ENCODE measurements at regions not wholly inside any gene's neighbourhood (a gene's known extent, or its start where the extent isn't known, plus 50 kb on each side); places are given as distances from the start of the nearest gene placed in this dataset.
"Not testable (repeated sequence)": the region's sequence is repeated elsewhere in the genome, so short reads cannot be mapped to it uniquely, and the experiment has no call there.

DNA sequence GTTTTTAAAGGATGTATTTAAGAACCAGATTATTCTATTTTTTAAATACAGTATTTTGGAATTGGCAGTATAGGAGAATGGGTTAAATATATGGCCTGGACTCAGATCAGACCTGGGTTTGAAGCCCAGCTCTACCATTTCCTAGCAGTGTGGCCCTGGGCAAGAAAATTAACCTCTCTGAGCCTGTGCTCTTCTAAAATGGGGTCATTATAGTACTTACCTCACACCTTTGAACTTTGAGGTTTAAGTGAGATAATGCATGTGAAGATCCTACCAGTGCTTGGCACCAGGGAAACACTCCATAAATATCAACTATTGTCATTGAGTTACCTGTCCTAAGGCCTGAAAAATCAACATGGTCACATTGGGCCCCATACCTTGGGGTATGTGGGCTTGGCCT, 93.4 kb upstream of the WSB1 start:
- FAIRE-seq: no peak
- no peak for DNase-seq (ENCODE audit: low spot score in 2 of 2)

- no peak for FAIRE-seq
- DNase-seq (ENCODE audit: low spot score in 2 of 2): no peak
These were observed 90.7 kb upstream of the WSB1 start for GRCh38 chr17:27203241-27203640.

- FAIRE-seq (no peak), DNase-seq (ENCODE audit: low spot score in 2 of 2) (no peak)
These were observed 87.5 kb upstream of the WSB1 start for GRCh38 chr17:27206447-27206846.

GRCh38 chr17:27207073-27207513, 86.8 kb upstream of the WSB1 start:
- DNase-seq (ENCODE audit: low spot score in 2 of 2): no peak
- no peak for FAIRE-seq

DNA sequence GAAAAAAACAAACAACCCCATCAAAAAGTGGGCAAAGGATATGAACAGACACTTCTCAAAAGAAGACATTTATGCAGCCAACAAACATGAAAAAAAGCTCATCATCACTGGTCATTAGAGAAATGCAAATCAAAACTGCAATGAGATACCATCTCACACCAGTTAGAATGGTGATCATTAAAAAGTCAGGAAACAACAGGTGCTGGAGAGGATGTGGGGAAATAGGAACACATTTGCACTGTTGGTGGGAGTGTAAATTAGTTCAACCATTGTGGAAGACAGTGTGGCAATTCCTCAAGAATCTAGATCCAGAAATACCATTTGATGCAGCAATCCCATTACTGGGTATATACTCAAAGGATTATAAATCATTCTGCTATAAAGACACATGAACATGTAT, 85.5 kb upstream of the WSB1 start:
- FAIRE-seq; DNase-seq (ENCODE audit: low spot score in 2 of 2): not testable (repeated sequence)

GRCh38 chr17:27209316-27209715, 84.6 kb upstream of the WSB1 start:
- no peak for FAIRE-seq

DNA sequence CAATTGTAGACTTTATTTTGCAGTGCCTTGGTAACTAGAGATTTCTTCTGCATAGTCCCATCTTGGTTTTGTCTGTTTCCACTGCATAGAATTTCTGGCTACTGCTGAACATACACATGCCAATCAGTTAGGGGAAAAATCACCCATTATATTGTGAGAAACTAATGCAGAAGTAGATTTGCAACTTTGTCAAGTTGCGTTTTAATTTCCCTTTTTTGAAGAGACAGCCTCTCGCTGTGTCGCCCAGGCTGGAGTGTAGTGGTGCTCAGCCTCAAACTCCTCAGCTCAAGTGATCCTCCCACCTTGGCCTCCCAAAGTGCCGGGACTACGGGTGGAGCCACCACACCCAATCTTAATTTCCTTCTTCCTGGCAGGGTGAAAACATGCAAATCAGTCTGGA, 83.1 kb upstream of the WSB1 start:
- DNase-seq (ENCODE audit: low spot score in 2 of 2); FAIRE-seq: not testable (repeated sequence)

More at GRCh38 chr17:27209316-27209715, 84.6 kb upstream of the WSB1 start:
- DNase-seq (ENCODE audit: low spot score in 2 of 2): no peak

DNA sequence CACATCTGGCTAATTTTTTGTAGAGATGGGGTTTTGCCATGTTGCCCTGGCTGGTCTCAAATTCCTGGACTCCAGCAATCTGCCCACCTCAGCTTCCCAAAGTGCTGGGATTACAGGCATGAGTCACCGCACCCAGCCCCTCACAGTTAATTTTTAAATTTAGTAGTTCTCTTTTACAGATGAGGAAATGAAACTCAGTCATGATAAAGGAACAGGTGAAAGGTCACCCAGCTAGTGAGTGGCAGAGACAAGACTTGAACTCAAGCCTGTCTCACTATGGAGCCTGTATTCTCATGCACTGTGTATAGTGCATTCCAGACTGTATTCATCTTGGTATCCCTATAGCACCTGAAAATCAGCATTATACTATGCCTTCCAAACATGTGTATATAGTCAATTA, 77.1 kb upstream of the WSB1 start:
- DNase-seq (ENCODE audit: low spot score in 2 of 2): no peak
- no peak for FAIRE-seq

DNA sequence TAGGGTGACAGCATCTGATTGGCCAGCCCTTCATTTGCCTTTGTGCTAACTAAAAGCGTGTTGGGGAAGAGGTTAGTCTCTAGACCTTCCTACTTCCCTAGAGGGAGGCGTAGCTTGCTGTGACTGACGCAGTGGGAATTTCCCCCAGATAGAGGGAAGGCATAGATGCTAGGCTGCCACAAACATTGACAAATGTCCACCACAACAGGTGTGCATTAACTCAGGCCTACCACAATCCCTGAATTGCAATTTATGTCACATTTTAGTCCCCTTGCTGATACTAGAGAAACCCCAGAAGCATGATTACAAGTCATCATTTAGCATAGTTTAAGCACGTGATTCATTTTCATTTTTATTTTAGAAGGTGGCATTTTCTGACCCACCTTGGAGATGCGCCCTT, 76.3 kb upstream of the WSB1 start:
- no peak for FAIRE-seq

GRCh38 chr17:27218041-27218440, 75.9 kb upstream of the WSB1 start:
- DNase-seq (ENCODE audit: low spot score in 2 of 2) (no peak), FAIRE-seq (no peak)

More for the DNA sequence above, 76.3 kb upstream of the WSB1 start:
- DNase-seq (ENCODE audit: low spot score in 2 of 2): no peak

DNA sequence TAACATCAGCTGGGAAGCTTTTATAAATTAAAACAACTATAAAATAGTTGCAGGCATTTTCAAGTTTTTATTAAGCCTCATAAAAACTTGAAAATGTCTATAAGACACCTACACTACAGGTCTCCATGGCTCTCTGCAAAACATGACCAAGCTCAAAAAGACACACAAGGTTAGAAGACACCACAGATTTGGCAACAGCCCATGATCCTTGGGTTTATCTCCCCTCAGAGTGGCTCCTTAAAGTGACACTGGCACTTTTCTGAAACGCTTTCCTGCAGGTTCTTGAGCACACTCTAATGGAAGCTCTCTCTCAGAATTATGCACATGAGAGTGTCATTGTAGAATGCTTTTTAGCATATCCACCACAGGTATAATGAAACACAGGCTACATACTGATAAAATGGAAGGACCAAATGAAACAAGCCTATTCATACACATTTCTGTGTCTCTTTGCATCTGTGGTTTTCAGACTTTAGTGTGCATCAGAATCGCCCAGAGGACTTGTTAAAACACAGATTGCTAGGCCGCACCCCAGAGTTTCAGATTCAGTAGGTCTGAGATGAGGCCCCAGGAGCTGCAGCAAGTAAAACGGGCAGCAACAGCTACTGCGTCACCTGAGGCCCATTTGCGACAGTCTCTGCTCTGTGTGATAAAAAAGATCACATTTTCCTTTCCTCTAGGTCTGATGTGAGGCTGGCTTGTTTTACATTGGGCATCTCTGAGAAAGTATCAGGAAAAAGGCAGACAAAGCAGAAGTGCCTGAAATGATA, 75.0 kb upstream of the WSB1 start:
- DNase-seq (ENCODE audit: low spot score in 2 of 2) (no peak), FAIRE-seq (no peak)

DNA sequence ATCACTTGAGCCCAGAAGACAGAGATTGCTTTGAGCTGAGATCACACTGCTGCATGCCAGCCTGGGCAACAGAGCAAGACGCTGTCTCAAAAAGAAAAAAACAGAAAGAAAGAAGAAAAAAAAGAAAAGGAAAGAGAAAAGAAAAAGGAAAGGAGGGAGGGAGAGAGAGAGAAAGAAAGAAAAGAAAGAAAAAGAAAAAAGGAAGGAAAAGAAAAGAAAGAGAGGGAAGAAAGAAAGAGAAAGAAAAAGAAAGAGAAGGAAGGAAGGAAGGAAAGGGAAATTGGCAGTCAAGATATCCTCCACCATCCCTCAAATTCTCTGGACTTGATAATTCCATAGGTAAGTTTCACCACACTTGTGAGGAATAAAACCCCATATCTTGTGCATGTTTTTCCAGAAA, 71.4 kb upstream of the WSB1 start:
- DNase-seq (ENCODE audit: low spot score in 2 of 2): no peak
- no peak for FAIRE-seq

- DNase-seq (ENCODE audit: low spot score in 2 of 2) (no peak), FAIRE-seq (no peak)
These were observed 69.2 kb upstream of the WSB1 start for GRCh38 chr17:27224526-27225315.

DNA sequence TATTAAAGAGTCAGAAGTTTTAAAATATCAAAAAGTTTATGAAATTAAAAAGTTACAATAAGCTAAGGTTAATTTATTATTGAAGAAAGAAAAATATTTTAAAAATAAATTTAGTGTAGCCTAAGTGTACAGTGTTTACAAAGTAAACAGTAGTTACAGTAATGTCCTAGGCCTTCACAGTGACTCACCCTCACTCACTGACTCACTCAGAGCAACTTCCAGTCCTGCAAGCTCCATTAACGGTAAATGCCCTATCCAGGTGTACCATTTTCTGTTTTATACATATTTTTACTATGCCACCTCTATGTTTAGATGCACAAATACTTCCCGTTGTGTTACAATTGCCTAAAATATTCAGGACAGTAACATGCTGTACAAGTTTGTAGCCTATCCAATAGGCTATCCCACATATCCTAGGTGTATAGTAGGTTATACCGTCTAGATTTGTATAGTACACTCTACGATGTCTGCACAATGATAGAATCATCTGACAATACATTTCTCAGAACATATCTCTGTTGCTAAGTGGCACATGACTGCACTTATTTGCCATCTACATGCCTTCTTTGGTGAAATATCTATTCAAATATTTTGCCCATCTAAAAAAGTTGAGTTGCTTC, 67.2 kb upstream of the WSB1 start:
- DNase-seq (ENCODE audit: low spot score in 2 of 2): no peak
- no peak for FAIRE-seq

DNA sequence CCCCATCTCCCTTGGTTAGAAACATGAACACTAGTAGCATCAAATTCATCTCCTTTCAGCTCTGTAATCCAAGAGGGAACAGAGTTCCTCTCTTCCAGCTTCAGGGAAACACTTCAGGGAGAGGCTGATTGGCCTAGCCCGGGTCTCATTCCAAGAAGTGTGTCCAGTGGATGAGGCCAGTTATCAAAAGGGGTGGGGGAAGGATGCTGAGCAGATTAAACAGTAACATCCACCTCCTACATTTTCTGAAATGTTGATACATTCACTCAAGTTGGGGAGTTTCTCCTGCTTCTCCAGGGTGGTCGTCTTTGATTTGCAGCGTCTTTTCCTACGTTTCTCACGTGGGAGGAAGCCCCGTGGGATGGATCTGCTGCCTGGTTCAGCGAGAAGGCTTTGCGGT, 62.9 kb upstream of the WSB1 start:
- FAIRE-seq (no peak), DNase-seq (ENCODE audit: low spot score in 2 of 2) (no peak)

DNA sequence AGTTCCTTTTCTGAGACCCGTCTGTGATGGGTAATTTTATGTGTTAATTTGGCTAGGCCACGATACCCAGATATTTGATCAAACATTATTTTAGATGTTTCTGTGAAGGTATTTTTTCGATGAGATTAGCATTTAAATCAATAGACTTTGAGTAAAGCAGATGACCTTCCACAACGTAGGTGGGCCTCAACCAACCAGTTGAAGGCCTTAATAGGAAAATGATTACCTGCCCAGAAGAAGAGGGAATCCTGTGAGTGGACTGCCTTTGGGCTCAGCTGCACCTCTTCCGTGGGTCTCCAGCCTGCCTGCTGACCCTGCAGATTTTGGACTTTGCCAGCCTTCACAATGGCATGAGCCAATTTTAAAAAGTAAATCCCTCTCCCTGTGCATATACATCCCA, 61.6 kb upstream of the WSB1 start:
- FAIRE-seq: no peak
- DNase-seq (ENCODE audit: low spot score in 2 of 2): no peak

DNA sequence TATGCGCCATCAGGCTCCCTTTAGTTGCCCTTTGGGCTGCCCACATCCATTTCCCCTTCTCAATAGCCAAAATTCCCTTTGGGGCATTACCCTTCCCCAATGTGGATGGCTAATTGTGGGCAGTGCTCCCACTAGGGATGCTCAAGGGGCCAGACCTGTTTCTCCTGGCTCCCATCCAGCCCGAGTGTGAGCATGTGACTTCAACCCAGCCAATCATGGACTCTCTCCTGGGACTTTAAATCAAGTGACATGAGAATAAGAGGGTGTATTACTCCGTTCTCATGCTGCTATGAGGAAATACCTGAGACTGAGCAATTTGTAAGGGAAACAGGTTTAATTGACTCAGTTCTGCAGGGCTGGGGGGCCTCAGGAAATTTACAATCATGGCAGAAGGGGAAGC, 60.9 kb upstream of the WSB1 start:
- DNase-seq (ENCODE audit: low spot score in 2 of 2) (no peak), FAIRE-seq (no peak)

DNA sequence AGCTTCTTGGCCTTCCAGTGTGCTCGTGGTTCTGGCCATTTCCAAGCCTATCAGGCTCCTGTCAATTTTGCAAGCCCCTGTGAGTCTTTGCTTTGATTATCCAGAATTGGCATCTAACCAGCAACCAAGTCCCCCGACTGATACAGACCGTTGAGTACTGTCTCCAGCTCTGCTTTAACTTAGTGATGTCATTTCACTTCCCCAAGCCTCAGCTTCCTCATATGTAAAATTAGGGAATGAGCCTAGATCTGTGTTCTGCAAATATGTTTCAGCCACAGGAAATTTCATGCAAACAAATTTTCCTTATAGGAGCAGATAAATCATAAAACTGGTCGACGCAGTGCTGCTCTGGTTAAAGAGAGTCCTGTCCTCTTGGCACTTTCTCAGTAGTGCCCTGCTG, 60.1 kb upstream of the WSB1 start:
- FAIRE-seq: no peak
- DNase-seq (ENCODE audit: low spot score in 2 of 2): no peak

DNA sequence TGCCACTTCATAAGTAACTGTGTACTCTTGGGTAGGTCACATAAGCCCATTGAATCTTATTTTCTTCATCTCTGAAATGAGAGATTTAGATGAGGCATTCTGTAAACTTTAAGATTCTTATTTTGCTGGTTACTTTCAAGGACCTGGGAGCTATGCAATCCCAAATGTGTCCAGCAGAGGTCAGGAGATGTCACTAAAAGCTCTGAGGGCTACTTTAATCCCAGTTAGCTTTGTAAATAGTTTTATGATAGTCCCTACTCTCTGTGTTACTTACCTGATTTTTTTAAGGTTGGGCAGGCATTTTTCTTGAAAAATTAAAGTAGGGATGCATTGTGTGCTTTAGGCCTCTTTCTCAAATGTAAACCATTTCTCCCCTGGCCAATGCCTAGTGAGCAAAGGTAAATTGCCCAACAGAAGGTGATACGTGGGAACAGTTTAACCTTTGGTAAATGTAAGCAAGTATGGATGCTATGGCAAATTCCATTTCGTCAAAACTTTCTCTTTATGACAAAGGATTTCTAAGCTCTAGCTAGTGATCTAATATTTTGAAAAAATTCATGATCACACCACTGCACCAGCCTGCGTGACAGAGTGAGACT, 57.1 kb upstream of the WSB1 start:
- DNase-seq (ENCODE audit: low spot score in 2 of 2) (peak; percentile 43 to 63), FAIRE-seq (peak; percentile 82)

DNA sequence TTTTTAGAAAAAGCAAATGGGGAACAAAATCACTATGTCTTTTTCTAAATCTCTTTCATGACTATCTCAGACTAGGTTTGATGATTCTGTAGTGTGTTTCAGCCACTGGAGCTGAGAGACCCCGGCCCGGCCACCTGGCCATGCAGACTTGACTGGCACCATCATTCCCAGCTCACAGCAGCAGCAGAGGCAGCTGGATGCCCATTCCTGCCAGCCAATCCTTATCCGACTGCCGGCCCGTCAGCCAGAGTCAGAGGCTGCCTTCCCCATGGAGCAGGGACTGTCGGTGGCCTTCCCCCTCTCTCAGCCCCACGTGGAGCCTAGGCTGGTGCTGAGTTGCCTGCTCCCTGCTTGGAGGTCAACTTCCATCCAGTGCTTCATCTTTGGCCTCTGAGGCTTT, 56.0 kb upstream of the WSB1 start:
- no peak for DNase-seq (ENCODE audit: low spot score in 2 of 2)
- FAIRE-seq: no peak

GRCh38 chr17:27239046-27239445, 54.9 kb upstream of the WSB1 start:
- FAIRE-seq (no peak), DNase-seq (ENCODE audit: low spot score in 2 of 2) (no peak)

Data from frontal cortex (tissue), 3 donors.